H1 (cell line): ENCODE measurements at regions not wholly inside any gene's neighbourhood (a gene's known extent, or its start where the extent isn't known, plus 50 kb on each side); places are given as distances from the start of the nearest gene placed in this dataset.

ENCODE experiments used
- BRCA1 ChIP-seq: IDR thresholded peaks from 2 replicates; pipeline ENCODE4 v1.6.1; 2012; ENCODE audit warnings: low read depth, low read length, improper control_type of control experiment
- CBX5 ChIP-seq: fragments of 300-800, 300-1000 bp; sonication (generic); IDR thresholded peaks from 2 replicates; pipeline ENCODE4 v1.7.1; 2016; ENCODE audit warnings: antibody characterized with exemption, low read length, low read depth
- CREB1 ChIP-seq: IDR thresholded peaks from 2 replicates; pipeline ENCODE4 v1.6.1; 2012; ENCODE audit warnings: inconsistent platforms
- EGR1 ChIP-seq: IDR thresholded peaks from 2 replicates; pipeline ENCODE4 v1.6.1; 2011; ENCODE audit warnings: low read depth, low read length, borderline replicate concordance
- KDM4A ChIP-seq: IDR thresholded peaks from one replicate; pipeline ENCODE4 v1.7.1; 2012; ENCODE audit warnings: low read depth, mild to moderate bottlenecking, moderate library complexity, low read length, inconsistent platforms; ENCODE audit not compliant: severe bottlenecking
- SP2 ChIP-seq: IDR thresholded peaks from 2 replicates; pipeline ENCODE4 v1.6.1; 2012; ENCODE audit warnings: mild to moderate bottlenecking, low read length, inconsistent platforms
- TAF7 ChIP-seq: optimal IDR thresholded peaks from 2 replicates; pipeline ENCODE3; 2011; ENCODE audit warnings: low read depth, mild to moderate bottlenecking, inconsistent platforms, low read length, moderate library complexity, borderline replicate concordance

GRCh38 chr2:9760069-9760901 lies 83.0 kb upstream of the TAF1B start (continued):
- no peak for TF ChIP-seq CBX5
- TF ChIP-seq EGR1 = no peak
- no peak for TF ChIP-seq CREB1
- no peak for TF ChIP-seq KDM4A
- TF ChIP-seq TAF7 = no peak
- no peak for TF ChIP-seq SP2
- TF ChIP-seq BRCA1 = no peak
